GM18499 (cell line): ENCODE measurements at regions not wholly inside any gene's neighbourhood (a gene's known extent, or its start where the extent isn't known, plus 50 kb on each side); places are given as distances from the start of the nearest gene placed in this dataset.
"Not testable (repeated sequence)": the region's sequence is repeated elsewhere in the genome, so short reads cannot be mapped to it uniquely, and the experiment has no call there.

Source experiments
- ATAC-seq: cut with Tn5 transposase; IDR thresholded peaks from one replicate; pipeline ENCODE4 v1.9.1; 2021; ENCODE audit warnings: moderate number of reproducible peaks; ENCODE audit not compliant: insufficient read depth, unreplicated experiment

GRCh38 chr4:114226968-114227760, 247.7 kb upstream of the ARSJ start:
- ATAC-seq, result no peak

GRCh38 chr4:114229706-114230105, 250.3 kb upstream of the ARSJ start:
- ATAC-seq, result no peak

GRCh38 chr4:114236171-114236769, 256.8 kb upstream of the ARSJ start:
- no peak for ATAC-seq

GRCh38 chr4:114237997-114238396, 258.6 kb upstream of the ARSJ start:
- no peak for ATAC-seq

- ATAC-seq, result no peak
These were observed 270.1 kb upstream of the ARSJ start for GRCh38 chr4:114249561-114249960.

GRCh38 chr4:114249976-114250375, 270.5 kb upstream of the ARSJ start:
- ATAC-seq, result no peak

- ATAC-seq, result no peak
These were observed 271.0 kb upstream of the ARSJ start for GRCh38 chr4:114250439-114250891.

GRCh38 chr4:114251020-114251419, 271.6 kb upstream of the ARSJ start:
- no peak for ATAC-seq

- no peak for ATAC-seq
These were observed 273.1 kb upstream of the ARSJ start for GRCh38 chr4:114252499-114252898.

- no peak for ATAC-seq
These were observed 278.1 kb upstream of the ARSJ start for GRCh38 chr4:114257501-114257900.

GRCh38 chr4:114262421-114262820, 283.0 kb upstream of the ARSJ start:
- ATAC-seq, result not testable (repeated sequence)

GRCh38 chr4:114263233-114263632, 283.8 kb upstream of the ARSJ start:
- ATAC-seq, result no peak

GRCh38 chr4:114264452-114264851, 285.0 kb upstream of the ARSJ start:
- no peak for ATAC-seq

- no peak for ATAC-seq
These were observed 285.4 kb upstream of the ARSJ start for GRCh38 chr4:114264877-114265291.

GRCh38 chr4:114265342-114265741, 285.9 kb upstream of the ARSJ start:
- ATAC-seq, result no peak

GRCh38 chr4:114267976-114268375, 288.5 kb upstream of the ARSJ start:
- no peak for ATAC-seq

- ATAC-seq, result no peak
These were observed 291.6 kb upstream of the ARSJ start for GRCh38 chr4:114271031-114271430.

- no peak for ATAC-seq
These were observed 292.8 kb upstream of the ARSJ start for GRCh38 chr4:114272226-114272625.

- no peak for ATAC-seq
These were observed 293.8 kb upstream of the ARSJ start for GRCh38 chr4:114273238-114273637.

GRCh38 chr4:114277690-114278089, 298.2 kb upstream of the ARSJ start:
- ATAC-seq, result no peak

GRCh38 chr4:114279066-114279465, 299.6 kb upstream of the ARSJ start:
- ATAC-seq, result no peak

- no peak for ATAC-seq
These were observed 300.3 kb upstream of the ARSJ start for GRCh38 chr4:114279711-114280110.
